ENCODE measurements at regions not wholly inside any gene's neighbourhood (a gene's known extent, or its start where the extent isn't known, plus 50 kb on each side); places are given as distances from the start of the nearest gene placed in this dataset.
"Not testable (repeated sequence)": the region's sequence is repeated elsewhere in the genome, so short reads cannot be mapped to it uniquely, and the experiment has no call there.

GRCh38 chr10:117457932-117458331, 82.7 kb upstream of the PDZD8 start:
- no peak for DNase-seq

GRCh38 chr10:117457071-117457810, 82.0 kb upstream of the PDZD8 start:
- no peak for DNase-seq

- DNase-seq, result no peak
These were observed 80.1 kb upstream of the PDZD8 start for GRCh38 chr10:117455346-117455745.

GRCh38 chr10:117454502-117454901, 79.3 kb upstream of the PDZD8 start:
- DNase-seq, result no peak

- not testable (repeated sequence) for DNase-seq
These were observed 78.2 kb upstream of the PDZD8 start for GRCh38 chr10:117453484-117453883.

- DNase-seq, result no peak
These were observed 75.7 kb upstream of the PDZD8 start for GRCh38 chr10:117450940-117451339.

GRCh38 chr10:117449636-117450035, 74.4 kb upstream of the PDZD8 start:
- no peak for DNase-seq

GRCh38 chr10:117448802-117449201, 73.6 kb upstream of the PDZD8 start:
- DNase-seq, result no peak

GRCh38 chr10:117445992-117446391, 70.8 kb upstream of the PDZD8 start:
- DNase-seq, result no peak

- DNase-seq, result no peak
These were observed 69.3 kb upstream of the PDZD8 start for GRCh38 chr10:117444497-117445040.

- no peak for DNase-seq
These were observed 68.4 kb upstream of the PDZD8 start for GRCh38 chr10:117443686-117444041.

- DNase-seq, result peak; percentile 73
These were observed 67.9 kb upstream of the PDZD8 start for GRCh38 chr10:117442944-117443685.

- peak; percentile 37 for DNase-seq
These were observed 67.3 kb upstream of the PDZD8 start for GRCh38 chr10:117442521-117442920.

- peak; percentile 93 for DNase-seq
These were observed 66.7 kb upstream of the PDZD8 start for GRCh38 chr10:117441812-117442443.

- no peak for DNase-seq
These were observed 66.1 kb upstream of the PDZD8 start for GRCh38 chr10:117441361-117441760.

GRCh38 chr10:117439243-117439912, 64.1 kb upstream of the PDZD8 start:
- DNase-seq, result peak; percentile 79

GRCh38 chr10:117432866-117433265, 57.6 kb upstream of the PDZD8 start:
- DNase-seq, result no peak

- DNase-seq, result peak; percentile 57
These were observed 55.9 kb upstream of the PDZD8 start for GRCh38 chr10:117431160-117431559.

- not testable (repeated sequence) for DNase-seq
These were observed 55.3 kb upstream of the PDZD8 start for GRCh38 chr10:117430535-117430934.

GRCh38 chr10:117429643-117430265, 54.5 kb upstream of the PDZD8 start:
- DNase-seq, result no peak

GRCh38 chr10:117427356-117427755, 52.1 kb upstream of the PDZD8 start:
- DNase-seq, result no peak

- DNase-seq, result no peak
These were observed 50.8 kb upstream of the PDZD8 start for GRCh38 chr10:117425974-117426566.

All from fibroblast of skin of scalp (primary cell).